ENCODE measurements at regions not wholly inside any gene's neighbourhood (a gene's known extent, or its start where the extent isn't known, plus 50 kb on each side); places are given as distances from the start of the nearest gene placed in this dataset.

GRCh38 chr2:8168022-8168717 is 513.7 kb upstream of the ID2 start:
- no peak for DNase-seq

DNA sequence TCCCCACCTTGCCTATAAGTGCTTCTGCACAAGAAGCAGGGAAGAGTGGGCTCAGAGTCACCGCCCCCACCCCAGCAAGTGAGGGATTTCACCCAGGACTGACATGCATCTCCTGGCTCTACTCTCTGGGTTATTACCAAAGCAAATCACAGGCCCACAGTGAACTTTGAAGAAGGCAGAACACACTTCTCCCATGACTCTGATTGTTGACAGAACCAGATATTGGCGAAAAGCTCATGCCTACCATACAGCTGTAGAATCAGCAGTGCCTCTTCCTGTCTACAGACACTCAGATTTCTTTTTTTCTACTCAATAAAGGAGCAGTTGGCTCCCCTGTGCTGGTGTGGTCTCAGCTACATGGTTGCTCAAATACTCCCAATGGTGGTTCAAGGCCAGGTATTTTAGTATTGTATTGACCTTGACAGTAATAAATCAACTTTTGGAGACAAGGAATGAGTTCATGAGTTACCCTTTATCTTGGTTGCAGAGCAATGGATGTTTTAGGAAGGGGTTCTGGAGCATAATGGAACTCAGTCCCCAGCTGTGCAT is 512.9 kb upstream of the ID2 start:
- DNase-seq = no peak

- no peak for DNase-seq
These were observed 512.4 kb upstream of the ID2 start for GRCh38 chr2:8169443-8169842.

- DNase-seq = no peak
These were observed 511.1 kb upstream of the ID2 start for GRCh38 chr2:8170552-8171327.

GRCh38 chr2:8171608-8172007 is 510.2 kb upstream of the ID2 start:
- DNase-seq = no peak

- DNase-seq = no peak
These were observed 509.2 kb upstream of the ID2 start for GRCh38 chr2:8172661-8173060.

DNA sequence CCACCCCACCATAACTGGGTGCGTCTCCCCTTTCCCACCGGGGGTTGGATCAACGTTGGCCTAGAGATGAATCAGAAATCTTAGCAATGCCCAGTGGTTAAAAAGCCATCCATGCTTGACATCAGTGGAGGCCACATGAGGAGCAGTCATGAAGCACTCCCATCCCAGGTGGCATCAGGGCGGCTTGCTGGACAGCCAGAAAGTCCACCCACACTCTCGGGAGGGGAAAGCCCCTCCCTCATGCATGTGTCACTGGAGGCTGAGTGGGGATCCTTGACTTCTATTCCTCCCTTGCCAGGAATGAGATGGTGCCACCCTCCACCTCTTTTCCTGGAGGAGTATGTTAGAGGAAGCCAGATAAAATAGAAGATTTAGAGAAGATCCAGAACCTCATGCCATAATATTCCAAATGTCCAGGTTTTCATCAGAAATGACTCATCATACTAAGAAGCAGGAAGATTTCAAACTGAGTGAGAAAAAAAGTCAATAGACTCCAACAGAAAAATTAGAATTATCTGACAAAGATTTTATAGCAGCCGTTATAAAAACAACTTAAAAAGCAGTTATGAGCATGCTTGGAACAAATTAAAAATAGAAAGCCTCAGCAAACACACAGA is 507.1 kb upstream of the ID2 start:
- no peak for DNase-seq

DNA sequence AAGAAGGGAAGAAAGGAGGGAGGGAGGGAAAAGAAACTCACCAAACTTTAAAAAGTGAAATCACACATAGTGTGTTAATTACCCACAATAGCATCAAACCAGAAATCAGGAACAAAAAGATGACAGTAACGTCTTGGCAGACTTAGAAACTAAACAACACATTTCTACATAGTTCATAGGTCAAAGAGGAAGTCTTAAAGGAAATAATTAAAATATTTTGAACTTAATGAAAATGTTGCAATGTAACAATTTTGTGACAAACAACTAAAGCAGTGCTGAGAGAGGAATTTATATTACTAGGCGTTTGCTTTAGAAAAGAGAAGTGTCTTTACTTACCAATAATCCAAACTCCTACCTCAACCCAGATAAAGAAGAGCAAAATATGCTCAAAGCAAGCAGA is 505.0 kb upstream of the ID2 start:
- DNase-seq = no peak

- DNase-seq = no peak
These were observed 504.3 kb upstream of the ID2 start for GRCh38 chr2:8177566-8177965.

DNA sequence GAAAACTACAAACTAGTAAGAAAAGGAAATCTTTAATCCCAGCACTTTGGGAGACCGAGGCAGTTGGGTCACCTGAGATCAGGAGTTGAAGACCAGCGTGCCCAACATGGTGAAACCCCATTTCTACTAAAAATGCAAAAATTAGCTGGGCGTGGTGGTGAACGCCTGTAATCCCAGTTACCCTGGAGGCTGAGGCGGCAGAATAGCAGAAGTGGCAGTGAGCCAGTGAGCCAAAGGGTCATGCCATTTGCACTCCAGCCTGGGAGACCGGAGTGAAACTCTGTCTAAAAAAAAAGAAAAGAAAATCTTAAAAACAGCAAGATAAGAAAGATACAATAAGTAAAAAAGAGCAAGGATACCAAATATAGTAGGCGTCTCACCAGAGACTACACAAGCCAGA is 502.9 kb upstream of the ID2 start:
- DNase-seq = no peak

DNA sequence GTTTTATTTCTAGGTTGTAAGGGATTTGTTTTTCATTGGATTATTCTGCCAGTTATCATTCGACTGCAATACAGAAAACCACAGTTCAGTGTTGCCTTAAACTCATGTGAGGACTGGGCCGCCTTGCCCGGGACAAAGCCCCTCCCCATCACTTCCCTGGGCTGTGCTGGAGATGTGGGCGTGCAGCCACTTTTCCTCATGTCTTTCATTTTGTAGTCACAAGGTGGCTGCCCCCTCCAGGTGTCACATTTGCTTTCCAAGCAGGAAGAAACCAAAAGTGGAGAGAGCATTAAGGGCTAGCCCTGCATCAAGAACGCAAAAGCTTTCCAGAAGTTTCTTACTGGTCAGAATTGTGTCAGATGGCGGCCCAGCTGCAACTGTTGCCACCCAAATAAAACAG is 492.5 kb upstream of the ID2 start:
- DNase-seq = no peak

DNA sequence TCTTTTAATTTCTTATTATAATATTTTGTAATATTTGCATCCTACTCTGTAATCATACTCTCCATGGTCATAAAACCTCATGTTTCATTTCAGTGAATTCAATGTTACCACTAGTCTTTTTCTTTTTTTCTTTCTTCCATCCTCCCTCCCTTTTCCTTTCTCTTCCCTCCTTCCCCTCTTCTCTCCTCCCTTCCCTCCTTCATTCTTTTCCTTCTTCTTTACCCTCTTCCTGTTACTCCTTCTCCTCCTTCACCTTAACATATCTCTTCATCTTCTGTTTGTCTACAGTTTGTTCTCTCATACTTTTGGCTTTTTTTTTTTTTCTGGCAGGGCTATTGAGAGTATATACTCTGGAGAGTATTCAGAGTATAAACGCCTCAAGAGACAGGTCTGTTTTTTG is 491.6 kb upstream of the ID2 start:
- no peak for DNase-seq

- no peak for DNase-seq
These were observed 490.4 kb upstream of the ID2 start for GRCh38 chr2:8191427-8191826.

DNA sequence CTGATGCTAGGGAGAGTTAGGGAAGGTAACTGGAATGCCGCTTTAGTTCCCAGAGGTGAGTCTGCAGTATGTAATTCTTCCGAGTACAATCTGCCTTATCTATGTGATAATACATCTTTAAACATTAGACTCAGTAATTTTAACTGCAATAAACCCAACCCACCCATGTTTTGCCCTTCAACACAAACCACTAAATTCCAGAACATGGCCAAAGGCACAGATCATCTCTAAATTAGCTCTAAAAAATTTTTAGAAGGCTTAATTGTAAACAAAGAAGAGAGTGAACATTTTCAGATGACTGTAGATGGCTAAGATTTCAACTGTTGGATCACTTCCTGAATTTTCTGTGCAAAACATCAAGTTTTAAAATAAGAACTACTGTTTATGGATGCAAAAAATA is 488.7 kb upstream of the ID2 start:
- DNase-seq = no peak

- no peak for DNase-seq
These were observed 487.9 kb upstream of the ID2 start for GRCh38 chr2:8193686-8194615.

- no peak for DNase-seq
These were observed 486.1 kb upstream of the ID2 start for GRCh38 chr2:8195784-8196183.

- DNase-seq = no peak
These were observed 485.5 kb upstream of the ID2 start for GRCh38 chr2:8196316-8196715.

- no peak for DNase-seq
These were observed 484.8 kb upstream of the ID2 start for GRCh38 chr2:8197101-8197500.

DNA sequence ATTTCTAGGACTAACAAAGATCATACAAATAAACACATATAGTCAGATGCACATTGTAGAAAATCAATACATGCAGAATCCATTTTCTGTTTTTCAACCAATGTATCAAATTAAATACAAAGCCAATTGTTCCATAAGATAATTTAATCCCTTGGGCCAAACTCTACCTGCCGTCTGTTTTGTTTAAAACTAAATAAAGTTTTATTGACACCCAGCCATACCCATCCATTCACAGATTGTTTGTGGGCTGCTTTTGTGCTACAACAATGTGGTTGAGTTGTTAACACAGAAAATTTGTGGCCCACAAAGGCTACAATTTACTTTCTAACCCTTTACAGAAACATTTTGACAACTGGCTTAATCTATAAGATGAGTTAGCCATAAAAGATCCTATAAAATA is 484.0 kb upstream of the ID2 start:
- no peak for DNase-seq

DNA sequence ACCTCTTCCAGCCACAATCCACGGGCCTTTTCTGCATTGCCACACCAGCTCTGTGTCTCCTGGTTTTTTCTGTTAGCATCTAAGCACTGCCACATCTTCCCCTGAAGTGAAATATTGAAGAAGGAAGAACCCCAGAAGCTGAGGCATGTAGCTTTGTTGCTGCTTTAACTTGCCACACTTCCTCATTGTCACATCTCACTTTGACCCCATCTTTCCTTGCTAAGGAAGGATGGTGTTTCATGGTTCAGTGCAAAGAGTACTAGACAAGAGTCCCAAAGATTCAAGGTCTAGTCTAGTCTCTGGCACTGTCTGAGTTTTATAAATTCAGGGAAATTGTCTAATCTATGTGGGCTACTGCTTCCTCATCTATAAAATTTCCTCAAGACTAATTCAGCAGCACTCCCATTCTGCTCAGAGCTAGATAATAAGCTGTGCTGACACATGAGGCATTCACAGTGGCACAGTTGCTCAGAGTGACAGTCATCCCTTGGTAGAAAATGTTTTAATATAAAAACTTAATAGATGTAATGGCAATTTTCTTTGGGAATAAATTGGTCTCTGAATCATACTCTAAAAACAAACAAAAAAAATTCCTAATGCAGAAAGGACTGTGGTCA is 483.0 kb upstream of the ID2 start:
- no peak for DNase-seq

- DNase-seq = no peak
These were observed 479.7 kb upstream of the ID2 start for GRCh38 chr2:8202132-8202531.

DNA sequence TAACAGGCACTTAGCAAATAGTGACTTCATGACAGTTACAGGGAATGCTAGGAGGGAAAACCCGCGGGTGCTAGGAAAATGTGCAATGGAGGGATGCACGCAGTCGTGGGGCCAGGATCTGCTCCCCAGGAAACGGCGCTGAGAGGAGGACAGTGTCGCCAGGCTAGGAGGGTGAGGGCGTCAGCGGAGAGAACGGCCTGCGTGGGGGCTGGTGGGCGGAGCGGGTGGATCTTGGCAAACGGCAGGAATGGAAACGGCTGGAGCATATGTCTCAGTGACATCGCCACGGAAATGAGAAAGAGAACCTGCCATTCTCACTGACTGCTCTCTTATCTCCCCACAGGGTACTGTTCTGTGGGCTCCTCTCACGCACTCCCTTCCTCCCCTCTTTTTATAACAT is 478.5 kb upstream of the ID2 start:
- no peak for DNase-seq

Data from left kidney (tissue), 1 donor.